ENCODE measurements at regions not wholly inside any gene's neighbourhood (a gene's known extent, or its start where the extent isn't known, plus 50 kb on each side); places are given as distances from the start of the nearest gene placed in this dataset.
A peak's percentile ranks its signal among the peaks of the same experiment; 100 is the strongest.

DNA sequence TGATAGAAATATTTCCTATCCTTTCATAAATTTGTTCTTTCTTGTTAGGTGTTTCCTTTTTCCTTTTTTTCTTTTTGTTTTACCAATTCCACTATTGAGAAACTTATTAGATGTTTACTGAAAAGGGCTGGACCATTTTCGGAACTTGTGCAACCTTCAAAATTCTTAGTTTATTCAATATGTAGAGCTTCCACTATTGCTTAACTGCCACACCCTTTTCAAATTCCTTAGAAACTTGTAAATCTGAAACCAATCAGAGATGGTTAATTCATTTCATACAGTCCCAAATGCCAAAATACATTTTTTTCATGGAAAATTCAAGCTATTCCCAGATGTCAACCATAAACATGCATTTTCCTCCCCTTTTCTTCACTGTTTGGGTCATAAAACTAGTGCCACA, 66.1 kb upstream of the SLC39A8 start:
- DNase-seq (ENCODE audit: low spot score): no peak
- ATAC-seq (ENCODE audit: low FRiP score): peak; percentile 66
- TF ChIP-seq, protein P1, sequence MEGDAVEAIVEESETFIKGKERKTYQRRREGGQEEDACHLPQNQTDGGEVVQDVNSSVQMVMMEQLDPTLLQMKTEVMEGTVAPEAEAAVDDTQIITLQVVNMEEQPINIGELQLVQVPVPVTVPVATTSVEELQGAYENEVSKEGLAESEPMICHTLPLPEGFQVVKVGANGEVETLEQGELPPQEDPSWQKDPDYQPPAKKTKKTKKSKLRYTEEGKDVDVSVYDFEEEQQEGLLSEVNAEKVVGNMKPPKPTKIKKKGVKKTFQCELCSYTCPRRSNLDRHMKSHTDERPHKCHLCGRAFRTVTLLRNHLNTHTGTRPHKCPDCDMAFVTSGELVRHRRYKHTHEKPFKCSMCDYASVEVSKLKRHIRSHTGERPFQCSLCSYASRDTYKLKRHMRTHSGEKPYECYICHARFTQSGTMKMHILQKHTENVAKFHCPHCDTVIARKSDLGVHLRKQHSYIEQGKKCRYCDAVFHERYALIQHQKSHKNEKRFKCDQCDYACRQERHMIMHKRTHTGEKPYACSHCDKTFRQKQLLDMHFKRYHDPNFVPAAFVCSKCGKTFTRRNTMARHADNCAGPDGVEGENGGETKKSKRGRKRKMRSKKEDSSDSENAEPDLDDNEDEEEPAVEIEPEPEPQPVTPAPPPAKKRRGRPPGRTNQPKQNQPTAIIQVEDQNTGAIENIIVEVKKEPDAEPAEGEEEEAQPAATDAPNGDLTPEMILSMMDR (IDR thresholded peaks at IDR 0.05): no peak

DNA sequence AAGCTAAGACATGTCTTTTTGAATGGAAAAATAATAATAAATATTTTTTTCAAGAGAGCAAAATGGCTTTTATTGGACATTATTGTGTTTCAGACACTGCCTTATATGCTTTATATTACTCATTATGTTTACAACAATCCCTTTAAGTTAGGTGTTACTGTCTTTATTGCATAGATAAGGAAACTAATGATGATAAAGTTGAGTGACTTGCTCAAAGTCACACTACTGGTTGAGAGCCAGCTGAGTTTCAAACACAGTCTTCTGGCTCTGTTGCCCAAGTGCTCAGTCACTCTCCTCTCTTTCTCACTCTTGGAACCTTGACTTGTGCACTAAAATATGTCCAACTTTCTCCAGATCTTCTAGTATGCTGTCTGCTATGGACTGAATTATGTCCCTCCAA, 71.5 kb upstream of the SLC39A8 start:
- DNase-seq (ENCODE audit: low spot score) (no peak), ATAC-seq (ENCODE audit: low FRiP score) (no peak)
- TF ChIP-seq, protein P1 (IDR thresholded peaks at IDR 0.05): no peak

DNA sequence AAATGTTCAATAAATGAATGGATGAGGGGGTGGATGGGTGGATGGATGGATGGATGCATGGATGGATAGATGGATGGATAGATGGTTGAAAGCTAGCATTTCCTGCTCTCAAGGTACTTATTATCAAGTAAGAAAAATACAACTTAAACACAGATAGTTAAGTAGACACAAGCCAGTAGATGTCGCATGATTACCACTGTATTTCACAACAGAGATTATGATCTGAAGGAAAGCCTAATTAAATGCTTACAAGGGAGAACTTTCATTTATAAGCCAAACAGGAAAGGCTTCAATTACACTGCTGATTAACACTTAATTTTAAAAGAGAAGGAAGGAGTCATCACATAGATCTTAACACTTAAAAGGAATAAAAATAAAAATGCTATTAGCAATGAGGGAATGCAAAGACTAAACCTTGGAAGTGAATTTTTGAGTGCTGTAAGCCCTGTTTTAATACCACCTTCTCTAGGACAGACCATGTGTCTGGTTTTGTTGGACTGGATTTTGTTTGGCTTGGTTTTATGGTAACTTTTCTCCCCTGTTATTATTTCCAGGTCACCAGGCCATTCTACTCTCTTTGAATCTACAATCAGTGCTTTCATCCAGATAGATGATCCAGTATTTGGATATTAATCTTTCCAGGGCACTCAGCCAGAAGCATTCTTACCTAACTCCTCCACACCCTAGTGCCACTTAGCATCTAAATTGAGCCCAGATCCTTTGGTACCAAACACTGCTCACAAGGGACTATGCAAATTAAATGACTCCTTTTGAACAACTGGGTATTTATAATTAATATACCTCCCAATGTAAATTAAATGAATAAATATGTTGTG, 75.5 kb upstream of the SLC39A8 start:
- TF ChIP-seq, protein P1 (IDR thresholded peaks at IDR 0.05): no peak
- ATAC-seq (ENCODE audit: low FRiP score) (peak; percentile 34), DNase-seq (ENCODE audit: low spot score) (no peak)

DNA sequence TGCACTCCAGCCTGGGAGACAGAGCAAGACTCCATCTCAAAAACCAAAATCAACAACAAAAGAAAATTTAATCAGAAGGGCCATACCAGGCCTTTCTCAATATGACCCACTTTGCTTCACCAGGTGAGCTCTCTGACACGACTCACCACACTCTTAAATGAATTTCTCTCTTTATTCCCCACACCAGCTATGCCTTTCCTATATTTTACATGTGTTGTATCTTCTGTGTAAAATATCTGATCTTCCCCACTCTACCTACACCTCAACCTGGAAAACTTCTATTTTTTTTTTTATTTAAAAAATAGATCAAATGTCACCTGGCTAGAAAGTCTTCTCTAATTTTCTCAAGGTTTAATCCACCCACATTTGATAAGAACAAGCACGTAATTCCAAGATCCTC, 77.6 kb upstream of the SLC39A8 start:
- TF ChIP-seq, protein P1 (IDR thresholded peaks at IDR 0.05): no peak
- no peak for ATAC-seq (ENCODE audit: low FRiP score)
- no peak for DNase-seq (ENCODE audit: low spot score)

DNA sequence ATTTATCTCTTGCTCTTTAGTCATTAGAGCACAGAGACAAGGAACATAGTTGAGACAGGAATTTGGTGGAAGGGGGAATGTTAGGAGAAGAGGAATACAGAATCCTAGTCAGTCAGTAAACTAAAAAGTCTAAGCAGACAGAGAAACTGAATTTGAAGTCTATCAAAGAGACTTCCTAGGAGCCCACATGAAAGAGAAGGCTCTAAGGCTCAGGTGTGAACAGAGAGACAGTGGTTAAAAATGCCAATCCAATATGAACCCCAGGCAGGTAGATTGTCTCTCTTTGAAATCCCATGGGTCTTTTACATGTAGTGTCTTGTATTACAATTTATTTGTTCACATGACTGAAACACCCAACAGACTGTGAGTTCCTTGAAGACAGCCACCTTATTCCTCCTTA, 77.8 kb upstream of the NFKB1 start:
- TF ChIP-seq, protein P1 (IDR thresholded peaks at IDR 0.05): no peak
- DNase-seq (ENCODE audit: low spot score) (no peak), ATAC-seq (ENCODE audit: low FRiP score) (no peak)

DNA sequence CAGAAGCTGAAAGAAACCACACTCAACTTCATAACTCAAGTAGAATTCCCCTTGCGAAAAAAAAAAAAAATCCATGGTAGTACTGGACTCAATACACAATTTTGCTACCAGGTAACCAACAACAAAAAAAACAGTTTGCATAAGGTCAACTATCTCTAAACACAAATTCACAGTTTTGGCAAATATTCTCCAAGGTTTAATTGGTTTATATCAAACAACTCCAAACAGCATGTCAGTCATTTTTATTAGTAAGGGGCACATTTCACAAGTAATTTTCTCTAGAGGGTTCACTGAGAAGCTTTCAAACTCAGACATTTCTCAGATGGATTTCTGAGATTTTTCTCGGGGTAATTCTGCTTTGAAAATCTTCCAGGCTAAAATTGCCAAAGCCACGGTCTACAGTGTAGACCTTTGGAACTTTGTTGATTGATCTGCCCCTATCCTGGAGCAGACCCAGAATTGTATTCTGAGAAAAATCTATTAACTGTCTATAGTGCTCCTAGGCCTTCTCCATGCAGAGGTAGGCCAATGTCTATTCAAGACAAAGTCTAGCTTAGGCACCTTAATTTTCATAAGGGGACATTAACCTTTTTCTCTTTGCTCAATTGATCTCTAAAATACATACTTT, 73.7 kb upstream of the NFKB1 start:
- TF ChIP-seq, protein P1 (IDR thresholded peaks at IDR 0.05): no peak
- no peak for ATAC-seq (ENCODE audit: low FRiP score)

DNA sequence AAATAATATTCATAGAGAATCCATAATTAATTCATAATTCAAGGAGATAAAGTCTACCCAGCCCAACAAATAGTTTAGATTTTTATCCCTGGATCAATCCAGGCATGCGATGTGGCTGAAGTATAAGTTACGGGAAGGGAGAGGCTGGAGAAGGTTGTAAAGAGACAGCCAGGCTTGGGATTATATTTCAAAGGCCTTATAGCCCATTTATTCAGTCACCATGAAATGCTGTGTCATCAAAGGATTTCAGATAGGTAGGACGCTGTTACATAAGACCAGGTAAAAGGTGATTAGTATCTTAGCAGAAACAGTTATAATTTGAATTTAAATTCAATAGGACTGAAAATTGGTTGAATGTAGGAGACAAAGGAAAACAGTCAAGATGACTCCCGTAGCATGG, 73.0 kb upstream of the NFKB1 start:
- DNase-seq (ENCODE audit: low spot score) (no peak), ATAC-seq (ENCODE audit: low FRiP score) (no peak)
- TF ChIP-seq, protein P1 (IDR thresholded peaks at IDR 0.05): no peak

More for the DNA sequence above, 73.7 kb upstream of the NFKB1 start:
- DNase-seq (ENCODE audit: low spot score): no peak

Data from omental fat pad (tissue), 3 donors.